ENCODE measurements at regions not wholly inside any gene's neighbourhood (a gene's known extent, or its start where the extent isn't known, plus 50 kb on each side); places are given as distances from the start of the nearest gene placed in this dataset.
A peak's percentile ranks its signal among the peaks of the same experiment; 100 is the strongest.

DNA sequence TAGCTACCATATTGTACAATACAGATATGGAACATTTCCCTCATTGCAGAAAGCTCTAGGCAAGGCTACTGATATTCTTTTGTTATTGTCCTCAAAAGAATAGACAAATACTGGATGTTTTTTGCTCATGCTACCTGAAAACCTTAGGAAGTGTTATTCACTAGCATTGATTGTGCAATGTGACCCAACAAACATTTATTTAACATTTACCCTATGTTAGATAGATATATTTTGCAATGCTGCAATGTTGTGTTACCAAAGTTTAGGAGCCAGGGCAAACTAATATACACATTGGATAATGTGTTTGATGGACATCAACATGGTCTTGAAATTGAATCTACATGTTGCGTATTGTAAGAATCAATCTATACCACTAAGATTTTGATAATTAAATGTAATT is 112.8 kb upstream of the CREB5 start:
- no peak for DNase-seq (ENCODE audit: low spot score)
- TF ChIP-seq, protein P1, sequence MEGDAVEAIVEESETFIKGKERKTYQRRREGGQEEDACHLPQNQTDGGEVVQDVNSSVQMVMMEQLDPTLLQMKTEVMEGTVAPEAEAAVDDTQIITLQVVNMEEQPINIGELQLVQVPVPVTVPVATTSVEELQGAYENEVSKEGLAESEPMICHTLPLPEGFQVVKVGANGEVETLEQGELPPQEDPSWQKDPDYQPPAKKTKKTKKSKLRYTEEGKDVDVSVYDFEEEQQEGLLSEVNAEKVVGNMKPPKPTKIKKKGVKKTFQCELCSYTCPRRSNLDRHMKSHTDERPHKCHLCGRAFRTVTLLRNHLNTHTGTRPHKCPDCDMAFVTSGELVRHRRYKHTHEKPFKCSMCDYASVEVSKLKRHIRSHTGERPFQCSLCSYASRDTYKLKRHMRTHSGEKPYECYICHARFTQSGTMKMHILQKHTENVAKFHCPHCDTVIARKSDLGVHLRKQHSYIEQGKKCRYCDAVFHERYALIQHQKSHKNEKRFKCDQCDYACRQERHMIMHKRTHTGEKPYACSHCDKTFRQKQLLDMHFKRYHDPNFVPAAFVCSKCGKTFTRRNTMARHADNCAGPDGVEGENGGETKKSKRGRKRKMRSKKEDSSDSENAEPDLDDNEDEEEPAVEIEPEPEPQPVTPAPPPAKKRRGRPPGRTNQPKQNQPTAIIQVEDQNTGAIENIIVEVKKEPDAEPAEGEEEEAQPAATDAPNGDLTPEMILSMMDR (IDR thresholded peaks at IDR 0.05) = no peak
- ATAC-seq (ENCODE audit: low FRiP score) = no peak

DNA sequence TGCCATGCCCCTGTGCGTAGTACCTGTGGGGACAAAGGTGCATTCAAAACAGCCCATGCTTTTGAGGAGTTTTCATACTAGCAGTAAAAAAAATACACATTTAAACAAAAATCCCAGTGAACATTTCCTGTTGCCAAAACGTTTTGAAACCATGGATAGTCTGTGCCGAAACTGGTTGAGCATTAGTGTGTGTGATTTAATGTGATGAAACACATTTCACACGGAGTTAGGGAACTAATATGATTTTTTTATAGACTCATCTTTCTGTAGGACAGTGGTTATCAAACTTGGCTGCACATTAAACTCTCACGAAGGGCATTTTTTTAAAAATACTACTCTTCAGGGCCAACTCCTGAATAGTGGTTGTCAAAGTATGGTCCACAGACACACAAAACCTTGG is 111.8 kb upstream of the CREB5 start:
- DNase-seq (ENCODE audit: low spot score) (no peak), ATAC-seq (ENCODE audit: low FRiP score) (no peak)
- TF ChIP-seq, protein P1 (IDR thresholded peaks at IDR 0.05) = no peak

DNA sequence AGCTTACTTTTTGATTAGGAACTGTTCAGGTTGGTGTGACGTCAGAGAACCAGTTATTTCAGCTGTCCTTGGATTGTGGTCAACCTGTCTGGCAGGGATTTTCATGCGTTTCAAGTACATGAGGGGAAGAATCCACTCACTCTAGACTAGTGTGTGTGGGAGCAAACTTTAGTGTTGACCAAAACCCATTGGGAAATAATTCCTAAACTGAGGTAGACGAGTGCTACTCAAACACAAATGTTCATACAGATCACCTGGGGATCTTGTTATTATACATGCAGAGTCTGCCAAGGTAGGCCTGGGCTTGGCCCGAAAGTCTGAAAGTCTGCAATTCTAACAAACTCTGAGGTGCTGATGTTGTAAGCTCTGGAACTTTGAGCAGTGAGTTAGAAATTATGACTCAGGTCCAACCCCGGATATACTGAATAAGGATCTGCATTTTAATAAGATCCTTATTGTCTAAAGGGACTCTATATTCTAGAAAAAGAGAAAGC is 111.1 kb upstream of the CREB5 start:
- no peak for DNase-seq (ENCODE audit: low spot score)
- TF ChIP-seq, protein P1 (IDR thresholded peaks at IDR 0.05) = no peak
- ATAC-seq (ENCODE audit: low FRiP score) = peak; percentile 86

DNA sequence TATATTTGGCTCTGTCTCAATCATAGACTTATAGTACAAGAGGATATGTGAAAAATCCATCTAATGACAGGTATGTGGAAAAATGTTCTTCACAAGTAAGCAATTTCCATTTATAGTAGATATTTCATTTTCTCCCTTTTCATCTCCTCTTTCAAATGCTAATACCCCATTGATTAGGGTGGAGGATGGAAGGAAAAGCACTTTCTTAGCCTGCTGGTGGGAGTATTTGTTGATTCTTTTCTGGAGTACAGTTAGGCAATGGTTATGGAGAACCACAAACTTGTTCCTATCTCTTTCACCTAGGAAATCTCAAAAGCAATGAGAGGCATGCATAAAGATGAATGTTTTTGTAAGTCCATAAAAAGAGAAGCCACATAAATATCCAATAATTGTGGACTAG is 108.0 kb upstream of the CREB5 start:
- DNase-seq (ENCODE audit: low spot score) = no peak
- TF ChIP-seq, protein P1 (IDR thresholded peaks at IDR 0.05) = no peak
- no peak for ATAC-seq (ENCODE audit: low FRiP score)

DNA sequence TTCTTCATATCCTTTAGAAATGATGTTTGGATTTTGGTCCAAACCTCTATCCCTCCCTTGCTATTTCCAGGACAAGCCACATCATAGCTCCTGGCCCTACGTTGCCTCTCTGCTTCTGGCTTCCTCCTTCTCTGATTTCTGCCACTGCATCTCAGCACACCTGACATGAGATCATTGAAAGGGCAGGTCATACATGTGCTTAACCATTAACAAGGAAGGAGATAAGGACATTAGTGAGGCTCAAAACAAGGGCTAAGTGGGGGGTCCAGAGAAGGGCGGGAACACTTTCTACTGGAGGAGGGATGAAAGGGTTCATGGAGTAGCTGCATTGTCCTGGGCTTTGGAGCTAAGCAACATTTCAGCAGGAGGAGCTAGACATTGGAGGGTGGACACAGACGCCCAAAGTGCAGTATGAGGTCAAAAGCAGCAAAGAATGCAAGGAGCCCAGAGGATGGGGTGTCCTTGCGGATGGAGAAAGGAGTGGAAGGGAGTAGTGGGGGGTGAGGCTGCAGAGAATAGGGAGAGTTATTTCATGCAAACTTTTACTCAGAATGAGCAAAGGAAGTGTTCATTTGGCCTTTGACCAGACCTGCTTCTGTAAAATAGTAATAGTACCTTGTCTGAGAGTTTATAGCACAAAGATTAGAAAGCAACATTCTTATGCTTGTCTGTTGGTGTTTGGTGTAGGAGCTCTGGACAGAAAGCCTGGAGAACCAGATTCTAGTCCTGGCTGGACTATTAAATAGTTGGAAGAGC is 102.4 kb upstream of the CREB5 start:
- DNase-seq (ENCODE audit: low spot score) (no peak), ATAC-seq (ENCODE audit: low FRiP score) (no peak)
- TF ChIP-seq, protein P1 (IDR thresholded peaks at IDR 0.05) = no peak

DNA sequence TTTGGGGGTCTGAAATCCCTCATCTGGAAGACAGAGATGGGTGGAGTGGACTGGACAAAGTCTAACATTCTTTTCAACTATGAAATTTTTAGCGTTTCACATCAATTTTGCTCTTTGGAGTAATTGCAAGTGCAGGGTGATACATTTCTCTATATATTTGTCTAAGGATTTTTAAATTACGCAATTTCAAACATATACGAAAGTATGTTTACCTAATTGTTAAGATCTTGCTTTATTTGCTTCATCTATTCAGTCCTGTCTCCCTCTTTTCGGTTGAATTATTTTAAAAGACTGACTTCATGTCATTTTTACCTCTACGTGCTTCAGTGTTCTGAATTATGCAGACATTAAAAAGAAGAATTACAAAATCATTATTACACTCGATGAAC is 101.9 kb upstream of the CREB5 start:
- DNase-seq (ENCODE audit: low spot score) (no peak), ATAC-seq (ENCODE audit: low FRiP score) (no peak)
- TF ChIP-seq, protein P1 (IDR thresholded peaks at IDR 0.05) = no peak

DNA sequence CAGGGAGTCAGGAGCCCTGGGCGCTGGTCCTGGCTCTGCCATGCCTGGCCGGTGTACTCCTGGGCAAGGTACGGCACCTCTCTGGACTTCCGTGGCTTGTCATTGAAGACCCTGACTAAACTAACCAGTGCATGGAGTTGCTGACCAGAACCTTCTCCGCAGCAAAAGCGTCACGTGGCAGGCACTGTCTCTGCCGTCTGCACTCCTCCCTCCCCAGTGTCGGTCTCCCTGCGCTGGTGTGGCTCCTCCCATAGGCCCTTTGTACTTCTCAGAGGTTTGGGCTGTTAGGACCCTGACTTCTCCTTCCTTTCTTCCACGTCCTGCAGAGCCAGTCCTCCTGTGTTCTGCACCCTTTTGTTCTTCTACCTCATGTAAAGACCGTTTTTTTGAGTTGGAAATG is 100.6 kb upstream of the CREB5 start:
- no peak for DNase-seq (ENCODE audit: low spot score)
- no peak for ATAC-seq (ENCODE audit: low FRiP score)
- TF ChIP-seq, protein P1 (IDR thresholded peaks at IDR 0.05) = no peak
